Ascending aorta (tissue), 2 donors: ENCODE measurements at regions not wholly inside any gene's neighbourhood (a gene's known extent, or its start where the extent isn't known, plus 50 kb on each side); places are given as distances from the start of the nearest gene placed in this dataset.

Experiments used
- DNase-seq, 2 donors: peaks; one replicate each; pipeline ENCODE4 v3.0.0-alpha.2; 2019; ENCODE audit warnings: low spot score in 2 of 2
- H3K27ac ChIP-seq, 2 donors: fragments of 200-600 bp; sonication (generic); one replicate each; pipeline ENCODE4 v1.5.1; 2016 to 2017; ENCODE audit warnings: mild to moderate bottlenecking in 1 of 2
- H3K27me3 ChIP-seq: fragments of 200-600 bp; sonication (generic); one replicate; pipeline ENCODE4 v1.5.1; 2017
- H3K36me3 ChIP-seq, 2 donors: fragments of 200-600 bp; sonication (generic); one replicate each; pipeline ENCODE4 v1.5.1; 2016
- H3K4me1 ChIP-seq, 2 donors: fragments of 200-600 bp; sonication (generic); one replicate each; pipeline ENCODE4 v1.5.1; 2016 to 2017; ENCODE audit warnings: mild to moderate bottlenecking in 1 of 2
- H3K4me3 ChIP-seq, 2 donors: fragments of 200-600 bp; sonication (generic); one replicate each; pipeline ENCODE4 v1.5.1; 2016 to 2017; ENCODE audit warnings: mild to moderate bottlenecking in 1 of 2
- H3K9me3 ChIP-seq, 2 donors: fragments of 200-600 bp; sonication (generic); one replicate each; pipeline ENCODE4 v1.5.1; 2016
- CTCF ChIP-seq, 3 experiments: fragments of 200-600 bp in 2 of 3; fragments of 450-650 bp in 1 of 3; sonication (generic) in 2 of 3; IDR thresholded peaks; one replicate each; pipeline ENCODE4 v1.5.1; 2016 to 2019; ENCODE audit warnings: antibody characterized with exemption in 3 of 3, mild to moderate bottlenecking in 1 of 3, moderate library complexity in 1 of 3
- intact Hi-C: fragments of 100-400 bp; cut with DNase I; formaldehyde crosslinking; loops from one replicate; pipeline ENCODE4 v1.15.1; 2023

- DNase-seq = no peak
- no peak for TF ChIP-seq CTCF (IDR thresholded peaks at IDR 0.05)
- intact Hi-C loops = no loop called here
- Histone ChIP-seq H3K36me3 (no peaks in the 10 kb centered on the region), H3K27me3 (no peaks in the 10 kb centered on the region), H3K4me3 (no peak overlapping the region), H3K4me1 (no peaks in the 10 kb centered on the region), H3K27ac (no peak overlapping the region), H3K9me3 (no peaks in the 10 kb centered on the region)
Observed at GRCh38 chr9:78566521-78566920, 269.6 kb downstream of the PSAT1 start.

- intact Hi-C loops = no loop called here
- no peak for TF ChIP-seq CTCF (IDR thresholded peaks at IDR 0.05)
- H3K9me3 ChIP-seq = no peaks in the 10 kb centered on the region
- H3K4me1 ChIP-seq = no peaks in the 10 kb centered on the region
- no peaks in the 10 kb centered on the region for H3K36me3 ChIP-seq
- no peaks in the 10 kb centered on the region for H3K27me3 ChIP-seq
- no peak for DNase-seq
- no peak overlapping the region for H3K4me3 ChIP-seq
- no peak overlapping the region for H3K27ac ChIP-seq
Observed at GRCh38 chr9:78566948-78567675, 270.2 kb downstream of the PSAT1 start.

- no peaks in the 10 kb centered on the region for H3K9me3 ChIP-seq
- TF ChIP-seq CTCF (IDR thresholded peaks at IDR 0.05) = no peak
- no peaks in the 10 kb centered on the region for H3K27me3 ChIP-seq
- H3K36me3 ChIP-seq = no peaks in the 10 kb centered on the region
- no peaks in the 10 kb centered on the region for H3K4me1 ChIP-seq
- no peak overlapping the region for H3K27ac ChIP-seq
- DNase-seq = no peak
- intact Hi-C loops = no loop called here
- H3K4me3 ChIP-seq = no peak overlapping the region
Observed at GRCh38 chr9:78567693-78568092, 270.8 kb downstream of the PSAT1 start.

GRCh38 chr9:78568774-78569173 is 271.8 kb downstream of the PSAT1 start:
- intact Hi-C loops = no loop called here
- H3K4me1 ChIP-seq = no peaks in the 10 kb centered on the region
- no peaks in the 10 kb centered on the region for H3K9me3 ChIP-seq
- no peaks in the 10 kb centered on the region for H3K36me3 ChIP-seq
- no peak overlapping the region for H3K27ac ChIP-seq
- H3K27me3 ChIP-seq = no peaks in the 10 kb centered on the region
- H3K4me3 ChIP-seq = no peak overlapping the region
- no peak for DNase-seq
- no peak for TF ChIP-seq CTCF (IDR thresholded peaks at IDR 0.05)

- no peak for TF ChIP-seq CTCF (IDR thresholded peaks at IDR 0.05)
- no peaks in the 10 kb centered on the region for H3K4me1 ChIP-seq
- H3K27ac ChIP-seq = no peak overlapping the region
- intact Hi-C loops = no loop called here
- no peak for DNase-seq
- no peaks in the 10 kb centered on the region for H3K36me3 ChIP-seq
- no peak overlapping the region for H3K4me3 ChIP-seq
- no peaks in the 10 kb centered on the region for H3K9me3 ChIP-seq
- H3K27me3 ChIP-seq = no peaks in the 10 kb centered on the region
Observed at GRCh38 chr9:78572266-78572665, 275.3 kb downstream of the PSAT1 start.

GRCh38 chr9:78573205-78573604 is 276.3 kb downstream of the PSAT1 start:
- intact Hi-C loops = no loop called here
- Histone ChIP-seq H3K36me3 (no peaks in the 10 kb centered on the region), H3K4me1 (no peaks in the 10 kb centered on the region), H3K27me3 (no peaks in the 10 kb centered on the region), H3K27ac (no peak overlapping the region), H3K9me3 (no peaks in the 10 kb centered on the region), H3K4me3 (no peak overlapping the region)
- no peak for DNase-seq
- no peak for TF ChIP-seq CTCF (IDR thresholded peaks at IDR 0.05)
